ENCODE measurements at regions not wholly inside any gene's neighbourhood (a gene's known extent, or its start where the extent isn't known, plus 50 kb on each side); places are given as distances from the start of the nearest gene placed in this dataset.

GRCh38 chr10:105540381-105540780, 899.3 kb downstream of the SORCS3 start:
- ATAC-seq (ENCODE audit: low read depth) (no peak), DNase-seq (no peak)
- Histone ChIP-seq H4K20me1 (ENCODE audit: insufficient read depth, low read length) (no peaks in the 10 kb centered on the region), H3K18ac (ENCODE audit: low read depth, low read length) (no peak overlapping the region), H2AK5ac (ENCODE audit: low read depth, low read length) (no peak overlapping the region), H3K56ac (ENCODE audit: extremely low read depth, insufficient read depth, low read length) (no peak overlapping the region), H3K27me3 (ENCODE audit: control insufficient read depth, insufficient read depth, low read length) (no peaks in the 10 kb centered on the region), H2BK5ac (ENCODE audit: low read depth, low read length, poor library complexity, severe bottlenecking) (no peak overlapping the region), H3K4me3 (ENCODE audit: insufficient read depth, low read depth, low read length) (no peak overlapping the region), H3K4ac (ENCODE audit: low read depth, low read length) (no peak overlapping the region), H3K4me1 (ENCODE audit: control insufficient read depth, insufficient read depth, low read length) (no peaks in the 10 kb centered on the region), H3K27ac (ENCODE audit: insufficient read depth, low read length) (no peak overlapping the region), H2BK120ac (ENCODE audit: low read depth, low read length) (no peak overlapping the region), H2BK15ac (ENCODE audit: low read depth, low read length) (no peak overlapping the region), H4K5ac (ENCODE audit: low read depth, low read length) (no peak overlapping the region), H3K4me2 (ENCODE audit: low read depth, low read length) (no peak overlapping the region), H3K9me1 (ENCODE audit: insufficient read depth, low read length) (no peaks in the 10 kb centered on the region), H3K23ac (ENCODE audit: low read depth, low read length) (no peak overlapping the region), H3K14ac (replicated peaks; ENCODE audit: low read depth, low read length) (no peak overlapping the region), H3K79me1 (ENCODE audit: low read depth in 1 of 2, low read length in 2 of 2) (no peaks in the 10 kb centered on the region), H3K9me3 (ENCODE audit: control insufficient read depth, insufficient read depth, low read length) (peaks cover 6% of the 10 kb centered on the region), H3K9ac (ENCODE audit: low read depth, low read length) (no peak overlapping the region), H4K8ac (ENCODE audit: low read depth in 2 of 2, low read length in 2 of 2) (no peak overlapping the region), H3K36me3 (ENCODE audit: control insufficient read depth, insufficient read depth, low read length) (no peaks in the 10 kb centered on the region), H2BK20ac (ENCODE audit: low read depth, low read length) (no peak overlapping the region), H2AFZ (replicated peaks; ENCODE audit: low read length, poor library complexity) (no peak overlapping the region), H4K91ac (ENCODE audit: insufficient read depth, low read depth, low read length) (no peak overlapping the region), H2AK9ac (replicated peaks; ENCODE audit: low read depth, low read length, poor library complexity) (no peak overlapping the region)
- CTCF ChIA-PET: interaction anchor here (0.6 kb wide), 1 partner anchor 25 kb away, joined by 3 read pairs; no protein-coding TSS in a partner anchor
- POLR2A ChIA-PET (ENCODE audit: unreplicated experiment): no interaction called here
- intact Hi-C loops (cut with micrococcal nuclease) (no loop called here), in situ Hi-C loops (cut with MboI; ENCODE audit: low sequenced_read_pairs) (no loop called here), dilution Hi-C loops (cut with HindIII; ENCODE audit: low sequenced_read_pairs, unreplicated experiment) (no loop called here)
- TF ChIP-seq MAFK (IDR thresholded peaks at IDR 0.05; ENCODE audit: low read depth, low read length) (no peak), CEBPB (IDR thresholded peaks at IDR 0.05; ENCODE audit: low read depth, low read length) (no peak), SMC3 (IDR thresholded peaks at IDR 0.05; ENCODE audit: low read depth, low read length) (no peak), FOS (IDR thresholded peaks at IDR 0.05; ENCODE audit: low read depth, low read length) (no peak), POLR2A (IDR thresholded peaks at IDR 0.05; ENCODE audit: low read depth, low read length) (no peak), RCOR1 (IDR thresholded peaks at IDR 0.05; ENCODE audit: insufficient replicate concordance, low read length) (no peak), USF2 (IDR thresholded peaks at IDR 0.05; ENCODE audit: low read depth, low read length) (no peak), CHD1 (IDR thresholded peaks at IDR 0.05; ENCODE audit: low read depth, low read length) (no peak), RAD21 (IDR thresholded peaks at IDR 0.05; ENCODE audit: low read length) (no peak), NFE2L2 (IDR thresholded peaks at IDR 0.05; ENCODE audit: low read depth, low read length) (no peak), MXI1 (IDR thresholded peaks at IDR 0.05; ENCODE audit: borderline replicate concordance, low read depth, low read length) (no peak), BHLHE40 (IDR thresholded peaks at IDR 0.05; ENCODE audit: low read depth, low read length) (no peak), RFX5 (IDR thresholded peaks at IDR 0.05; ENCODE audit: low read depth, low read length) (no peak), MAZ (IDR thresholded peaks at IDR 0.05; ENCODE audit: borderline replicate concordance, low read depth, low read length) (no peak)
- TF ChIP-seq, protein P1, sequence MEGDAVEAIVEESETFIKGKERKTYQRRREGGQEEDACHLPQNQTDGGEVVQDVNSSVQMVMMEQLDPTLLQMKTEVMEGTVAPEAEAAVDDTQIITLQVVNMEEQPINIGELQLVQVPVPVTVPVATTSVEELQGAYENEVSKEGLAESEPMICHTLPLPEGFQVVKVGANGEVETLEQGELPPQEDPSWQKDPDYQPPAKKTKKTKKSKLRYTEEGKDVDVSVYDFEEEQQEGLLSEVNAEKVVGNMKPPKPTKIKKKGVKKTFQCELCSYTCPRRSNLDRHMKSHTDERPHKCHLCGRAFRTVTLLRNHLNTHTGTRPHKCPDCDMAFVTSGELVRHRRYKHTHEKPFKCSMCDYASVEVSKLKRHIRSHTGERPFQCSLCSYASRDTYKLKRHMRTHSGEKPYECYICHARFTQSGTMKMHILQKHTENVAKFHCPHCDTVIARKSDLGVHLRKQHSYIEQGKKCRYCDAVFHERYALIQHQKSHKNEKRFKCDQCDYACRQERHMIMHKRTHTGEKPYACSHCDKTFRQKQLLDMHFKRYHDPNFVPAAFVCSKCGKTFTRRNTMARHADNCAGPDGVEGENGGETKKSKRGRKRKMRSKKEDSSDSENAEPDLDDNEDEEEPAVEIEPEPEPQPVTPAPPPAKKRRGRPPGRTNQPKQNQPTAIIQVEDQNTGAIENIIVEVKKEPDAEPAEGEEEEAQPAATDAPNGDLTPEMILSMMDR (conservative IDR thresholded peaks at IDR 0.05; ENCODE audit: low read depth, low read length): no peak
- TF ChIP-seq, protein P2, sequence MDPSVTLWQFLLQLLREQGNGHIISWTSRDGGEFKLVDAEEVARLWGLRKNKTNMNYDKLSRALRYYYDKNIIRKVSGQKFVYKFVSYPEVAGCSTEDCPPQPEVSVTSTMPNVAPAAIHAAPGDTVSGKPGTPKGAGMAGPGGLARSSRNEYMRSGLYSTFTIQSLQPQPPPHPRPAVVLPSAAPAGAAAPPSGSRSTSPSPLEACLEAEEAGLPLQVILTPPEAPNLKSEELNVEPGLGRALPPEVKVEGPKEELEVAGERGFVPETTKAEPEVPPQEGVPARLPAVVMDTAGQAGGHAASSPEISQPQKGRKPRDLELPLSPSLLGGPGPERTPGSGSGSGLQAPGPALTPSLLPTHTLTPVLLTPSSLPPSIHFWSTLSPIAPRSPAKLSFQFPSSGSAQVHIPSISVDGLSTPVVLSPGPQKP (IDR thresholded peaks at IDR 0.05; ENCODE audit: borderline replicate concordance, low read depth, low read length): no peak
- BruUV-seq (replicated peaks): no TSS peak
- WGBS, 2 experiments (ENCODE audit: extremely low coverage in 2 of 2, insufficient read length in 1 of 2): 20% methylated on average over 1 of the region's 2 CpGs; no CpG with 5 or more reads in 1 of the 2 experiments
